ENCODE measurements at regions not wholly inside any gene's neighbourhood (a gene's known extent, or its start where the extent isn't known, plus 50 kb on each side); places are given as distances from the start of the nearest gene placed in this dataset.
"Not testable (repeated sequence)": the region's sequence is repeated elsewhere in the genome, so short reads cannot be mapped to it uniquely, and the experiment has no call there.

GRCh38 chr3:4231041-4231440, 72.1 kb upstream of the SETMAR start:
- no peak for DNase-seq

DNA sequence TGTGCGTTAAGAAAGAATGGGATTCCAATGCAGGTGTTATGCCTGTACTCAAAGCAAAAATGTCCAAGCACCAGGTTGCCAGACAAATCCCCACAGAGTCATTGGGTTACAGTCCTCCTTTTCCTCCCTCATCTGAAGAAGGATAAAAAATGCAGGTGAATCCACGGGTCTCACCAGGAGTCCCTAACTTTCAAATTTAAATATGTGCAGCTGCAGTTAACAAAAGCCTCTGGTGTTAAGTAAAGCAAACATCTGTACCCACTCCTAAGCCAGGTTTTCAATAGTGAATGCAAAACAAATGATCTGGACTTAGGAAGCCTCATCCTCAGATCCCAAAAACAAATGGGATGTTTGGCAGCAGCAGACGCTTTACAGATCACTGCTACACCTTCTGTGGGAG, 70.4 kb upstream of the SETMAR start:
- no peak for DNase-seq

DNA sequence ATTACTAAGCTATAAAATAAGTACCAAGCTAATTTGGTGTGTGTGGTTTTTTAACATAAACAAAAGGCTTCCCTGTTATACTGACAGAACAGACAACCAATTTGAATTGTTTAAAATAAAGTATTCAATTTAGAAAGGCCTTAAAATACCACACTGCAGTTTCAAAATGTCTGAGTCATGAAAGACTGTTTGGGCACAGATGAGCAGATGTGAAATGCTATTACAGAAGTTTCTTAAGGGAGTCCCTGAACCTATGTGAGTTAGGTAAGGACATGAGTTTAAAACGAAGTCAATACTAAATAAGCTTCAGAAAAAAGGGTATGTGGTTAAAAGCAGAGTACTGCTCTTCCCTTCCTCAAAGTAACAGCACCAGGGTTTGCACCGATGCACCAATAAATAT, 69.7 kb upstream of the SETMAR start:
- no peak for DNase-seq

DNA sequence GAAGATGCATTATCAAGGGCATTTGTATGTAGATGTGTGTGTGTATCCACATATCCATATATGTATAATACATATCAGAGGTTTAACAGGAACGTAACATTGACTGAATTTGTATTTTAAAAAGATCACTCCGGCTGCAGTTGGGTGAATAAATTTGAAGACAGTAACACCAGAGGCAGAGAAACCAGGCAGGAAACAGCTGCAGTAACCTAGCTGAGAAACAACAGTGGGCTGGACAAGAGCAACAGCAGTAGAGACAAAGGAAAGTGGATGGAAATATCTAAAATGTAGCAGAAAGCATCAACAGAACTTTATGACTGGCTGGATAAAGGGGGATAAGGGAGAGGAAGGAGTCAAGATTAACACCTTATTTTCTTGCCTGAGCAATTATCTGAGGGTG, 68.3 kb upstream of the SETMAR start:
- DNase-seq: no peak

- DNase-seq: no peak
These were observed 67.5 kb upstream of the SETMAR start for GRCh38 chr3:4235690-4236089.

GRCh38 chr3:4241595-4242170, 61.5 kb upstream of the SETMAR start:
- no peak for DNase-seq

- DNase-seq: no peak
These were observed 57.5 kb upstream of the SETMAR start for GRCh38 chr3:4245671-4246070.

DNA sequence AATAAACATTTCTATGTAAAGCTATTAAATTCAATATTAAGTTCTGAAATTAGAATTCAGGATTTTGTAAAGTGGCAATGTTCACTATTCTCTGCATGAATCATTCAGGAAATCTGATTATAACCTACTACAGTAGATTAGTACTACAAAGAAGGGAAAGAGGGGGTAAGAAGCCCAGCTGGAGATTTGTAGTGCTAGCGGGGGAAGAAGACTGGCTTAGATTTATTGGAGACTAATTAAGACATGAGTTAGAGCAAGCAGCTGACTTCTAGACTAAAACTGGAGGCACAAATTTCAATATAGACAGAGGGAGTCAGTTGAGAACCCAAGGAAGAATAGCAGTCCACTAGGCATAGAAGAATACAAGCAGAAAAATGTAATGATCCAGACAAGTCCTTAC, 55.8 kb upstream of the SETMAR start:
- no peak for DNase-seq

- no peak for DNase-seq
These were observed 53.1 kb upstream of the SETMAR start for GRCh38 chr3:4250064-4250463.

- no peak for DNase-seq
These were observed 51.8 kb upstream of the SETMAR start for GRCh38 chr3:4251412-4251811.

DNA sequence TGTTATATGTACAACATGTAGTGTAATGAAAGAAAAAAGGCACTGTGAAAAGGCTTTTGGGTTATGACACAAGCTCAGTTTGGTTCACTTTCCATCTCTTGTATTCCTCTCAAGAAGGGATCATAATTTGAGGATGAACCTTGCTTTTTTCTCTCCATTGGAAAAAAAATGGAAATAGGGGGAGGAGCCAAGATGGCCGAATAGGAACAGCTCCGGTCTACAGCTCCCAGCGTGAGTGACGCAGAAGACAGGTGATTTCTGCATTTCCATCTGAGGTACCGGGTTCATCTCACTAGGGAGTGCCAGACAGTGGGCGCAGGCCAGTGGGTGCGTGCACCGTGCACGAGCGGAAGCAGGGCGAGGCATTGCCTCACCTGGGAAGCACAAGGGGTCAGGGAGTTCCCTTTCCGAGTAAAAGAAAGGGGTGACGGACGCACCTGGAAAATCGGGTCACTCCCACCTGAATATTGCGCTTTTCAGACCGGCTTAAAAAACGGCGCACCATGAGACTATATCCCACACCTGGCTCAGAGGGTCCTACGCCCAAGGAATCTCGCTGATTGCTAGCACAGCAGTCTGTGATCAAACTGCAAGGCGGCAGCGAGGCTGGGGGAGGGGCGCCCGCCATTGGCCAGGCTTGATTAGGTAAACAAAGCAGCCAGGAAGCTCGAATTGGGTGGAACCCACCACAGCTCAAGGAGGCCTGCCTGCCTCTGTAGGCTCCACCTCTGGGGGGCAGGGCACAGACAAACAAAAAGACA, 49.9 kb upstream of the SETMAR start:
- not testable (repeated sequence) for DNase-seq
